NCI-H748 (cell line): ENCODE measurements at regions not wholly inside any gene's neighbourhood (a gene's known extent, or its start where the extent isn't known, plus 50 kb on each side); places are given as distances from the start of the nearest gene placed in this dataset.
"Not testable (repeated sequence)": the region's sequence is repeated elsewhere in the genome, so short reads cannot be mapped to it uniquely, and the experiment has no call there.

Experiments
- DNase-seq: peaks from one replicate; lab custom pipeline; 2025; ENCODE audit not compliant: unreplicated experiment; lab: John Stamatoyannopoulos, UW

DNA sequence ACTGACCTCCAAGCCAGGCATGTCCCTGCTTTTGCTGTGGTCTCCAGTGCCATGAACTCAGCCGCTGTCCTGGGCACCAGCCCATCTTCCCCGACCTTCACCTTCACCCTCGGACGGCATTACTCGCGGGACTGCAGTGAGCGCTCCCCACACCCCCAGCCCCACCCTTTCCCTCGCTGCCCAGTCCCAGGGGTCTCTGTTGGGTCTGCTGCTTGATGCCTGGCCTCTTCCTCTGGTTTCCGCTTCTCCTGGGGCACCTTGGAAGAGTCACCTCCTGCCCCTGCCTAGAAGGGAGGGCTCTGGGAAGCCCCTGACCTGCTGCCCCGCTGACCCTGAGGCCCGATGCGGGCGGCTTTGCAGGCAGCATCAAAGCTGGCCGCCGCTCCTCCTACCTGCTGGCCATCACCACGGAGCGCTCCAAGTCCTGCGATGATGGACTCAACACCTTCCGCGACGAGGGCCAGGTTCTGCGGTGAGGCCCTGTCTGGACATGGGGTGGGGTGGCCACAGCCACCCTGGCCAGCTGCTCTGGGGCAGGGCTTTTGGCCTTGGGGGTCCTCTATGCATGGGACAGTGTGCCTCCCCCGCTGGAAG, 102.3 kb downstream of the ZNF267 start:
- not testable (repeated sequence) for DNase-seq

DNA sequence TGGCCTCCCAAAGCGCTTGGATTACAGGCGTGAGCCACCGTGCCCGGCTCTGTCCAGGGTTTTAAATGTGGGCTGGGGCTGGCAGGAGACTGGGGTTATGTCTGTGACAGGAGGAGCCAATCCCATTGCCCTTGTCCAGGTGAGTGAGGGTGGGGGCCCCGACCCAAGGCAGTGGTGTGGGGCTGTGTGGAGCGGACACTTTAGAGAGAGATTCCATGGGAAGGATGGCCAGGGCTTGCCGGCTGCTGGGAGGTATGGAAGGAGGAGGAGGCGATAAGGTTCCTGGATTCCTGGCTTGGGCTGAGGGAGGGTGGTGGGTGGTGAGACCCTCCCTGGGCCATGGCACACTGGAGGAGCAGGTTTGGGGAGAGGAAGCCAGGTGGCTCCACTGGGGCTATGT, 104.9 kb downstream of the ZNF267 start:
- DNase-seq: not testable (repeated sequence)

DNA sequence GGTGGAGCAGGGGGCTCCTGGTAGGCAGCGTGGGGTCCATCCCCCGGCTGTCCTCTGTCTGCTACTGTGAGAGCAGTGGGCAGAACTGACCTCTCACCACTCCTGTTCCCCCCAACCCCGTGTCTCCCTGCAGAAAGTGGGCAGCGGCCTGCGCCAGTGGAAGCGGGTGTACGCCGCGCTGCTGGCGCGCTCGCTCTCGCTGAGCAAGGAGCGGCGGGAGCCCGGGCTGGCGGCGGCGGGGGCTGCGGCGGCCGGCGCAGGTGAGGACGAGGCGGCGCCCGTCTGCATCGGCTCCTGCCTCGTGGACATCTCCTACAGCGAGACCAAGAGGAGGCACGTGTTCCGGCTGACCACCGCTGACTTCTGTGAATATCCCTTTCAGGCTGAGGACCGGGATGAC, 108.1 kb downstream of the ZNF267 start:
- DNase-seq: not testable (repeated sequence)

DNA sequence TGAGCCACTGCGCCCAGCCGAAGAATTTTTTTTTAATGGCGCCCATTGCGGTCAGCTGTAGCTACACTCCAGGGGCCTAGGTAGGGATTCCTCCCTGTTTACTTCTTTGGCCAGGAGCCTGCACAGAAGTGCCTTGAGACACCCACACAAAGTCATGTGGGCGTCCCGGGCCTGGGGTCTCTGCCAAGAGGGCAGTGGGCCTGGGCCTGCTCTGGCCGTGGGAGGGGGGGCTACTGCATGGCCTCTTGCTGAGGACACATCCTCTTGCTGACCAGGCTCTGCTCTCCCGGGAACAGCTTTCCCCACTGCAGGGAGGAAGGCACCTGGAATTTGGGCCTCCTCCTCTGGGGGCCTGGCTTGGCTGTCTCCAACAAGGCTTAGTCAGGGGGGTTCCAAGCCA, 109.4 kb downstream of the ZNF267 start:
- not testable (repeated sequence) for DNase-seq

DNA sequence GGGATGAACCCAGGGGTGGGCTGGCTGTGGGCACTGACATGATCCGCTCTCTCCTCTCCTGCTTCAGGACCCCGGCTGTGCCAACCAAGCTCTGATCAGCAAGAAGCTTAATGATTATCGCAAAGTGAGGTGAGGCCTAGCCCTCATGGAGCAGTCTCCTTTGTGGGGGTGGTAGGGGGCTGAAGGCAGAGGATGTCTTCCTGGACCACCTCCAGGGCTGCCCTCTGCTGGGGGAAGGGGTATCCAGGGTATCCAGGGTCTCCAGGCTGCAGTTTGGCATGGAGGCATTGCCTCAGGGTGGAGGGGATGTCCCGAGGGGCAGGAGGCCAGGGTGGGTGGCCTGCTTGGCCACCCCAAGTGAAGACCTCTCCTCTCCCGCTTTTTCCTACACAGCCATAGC, 110.1 kb downstream of the ZNF267 start:
- not testable (repeated sequence) for DNase-seq

DNA sequence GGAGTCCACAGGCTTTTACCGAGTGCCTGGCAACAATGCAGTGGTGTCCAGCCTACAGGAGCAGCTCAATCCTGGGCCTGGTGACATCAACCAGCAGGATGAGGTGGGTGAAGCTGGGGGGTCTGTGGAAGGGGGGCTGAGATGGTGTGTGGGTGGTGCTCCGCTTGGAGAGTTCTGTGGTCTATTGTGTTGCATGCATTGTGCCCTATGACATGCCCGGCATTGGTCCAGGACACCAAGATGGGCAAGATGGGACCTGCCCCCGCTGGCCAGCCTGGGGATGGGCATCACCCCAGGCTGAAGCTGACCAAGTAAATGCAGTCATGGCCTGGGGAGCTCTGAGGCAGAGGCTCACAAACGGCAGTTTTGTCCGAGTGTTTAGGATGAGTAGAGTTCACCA, 113.3 kb downstream of the ZNF267 start:
- DNase-seq: not testable (repeated sequence)

DNA sequence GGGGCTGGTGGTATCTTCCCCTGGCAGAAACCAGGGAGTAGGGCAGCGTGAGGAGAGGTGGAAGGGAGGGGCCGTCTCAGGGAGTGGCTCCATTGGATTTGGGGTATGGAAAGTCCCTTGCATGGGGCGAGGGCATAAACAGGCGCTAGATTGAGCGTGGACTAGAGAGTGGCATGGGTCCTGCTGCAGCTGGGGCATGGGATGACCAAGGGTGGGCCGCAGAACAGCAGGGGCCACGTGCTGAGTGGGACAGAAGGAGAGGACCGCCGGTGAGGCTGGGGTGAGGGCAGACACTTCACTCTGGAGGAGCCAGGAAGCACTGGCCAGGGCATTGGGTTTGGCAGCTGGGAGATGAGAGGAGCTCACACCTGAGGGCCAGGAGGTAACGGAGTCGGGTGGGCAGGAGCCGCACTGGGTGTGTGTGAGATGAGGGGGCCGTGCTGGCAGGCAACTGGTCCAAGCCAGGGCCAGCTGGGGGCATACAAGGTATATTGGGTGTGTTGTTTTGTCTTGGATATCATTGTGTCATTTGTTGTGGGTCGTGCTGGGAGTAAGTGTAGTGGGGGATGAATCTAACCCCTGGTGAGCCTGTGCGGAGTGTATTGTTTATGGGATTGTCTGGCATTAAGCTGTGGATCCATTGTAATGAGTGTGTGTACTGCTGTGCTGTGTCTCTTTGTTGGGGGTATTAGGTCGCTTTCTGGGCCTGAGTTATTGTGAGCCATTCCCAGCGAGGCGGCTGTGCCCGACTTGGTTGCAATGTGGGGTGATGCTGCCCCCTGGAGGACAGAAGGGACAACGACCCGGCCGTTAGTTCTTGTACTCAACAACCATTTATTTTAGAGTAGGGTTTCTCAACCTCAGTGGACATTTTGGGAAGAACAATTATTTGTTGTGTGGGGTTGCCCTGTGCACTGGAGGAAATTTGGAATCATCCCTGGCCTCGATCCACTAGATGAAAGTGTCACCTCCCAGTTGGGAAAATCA, 115.3 kb downstream of the ZNF267 start:
- not testable (repeated sequence) for DNase-seq

DNA sequence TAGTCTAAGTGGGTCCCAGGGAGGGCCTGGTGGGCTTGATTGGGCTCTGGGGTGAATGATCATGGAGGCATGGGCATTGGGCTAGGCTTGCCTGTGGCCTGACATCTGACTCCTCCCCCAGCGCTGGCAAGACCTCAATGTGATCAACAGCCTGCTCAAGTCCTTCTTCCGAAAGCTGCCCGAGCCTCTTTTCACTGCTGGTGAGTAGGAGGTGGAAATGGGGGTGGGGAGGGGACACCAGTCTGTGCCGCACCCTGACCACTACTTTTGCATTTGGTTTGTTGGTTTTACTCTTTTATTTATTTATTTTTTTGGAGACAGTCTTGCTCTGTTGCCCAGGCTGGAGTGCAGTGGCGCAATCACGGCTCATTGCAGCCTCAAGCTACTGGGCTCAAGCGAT, 116.7 kb downstream of the ZNF267 start:
- DNase-seq: not testable (repeated sequence)

DNA sequence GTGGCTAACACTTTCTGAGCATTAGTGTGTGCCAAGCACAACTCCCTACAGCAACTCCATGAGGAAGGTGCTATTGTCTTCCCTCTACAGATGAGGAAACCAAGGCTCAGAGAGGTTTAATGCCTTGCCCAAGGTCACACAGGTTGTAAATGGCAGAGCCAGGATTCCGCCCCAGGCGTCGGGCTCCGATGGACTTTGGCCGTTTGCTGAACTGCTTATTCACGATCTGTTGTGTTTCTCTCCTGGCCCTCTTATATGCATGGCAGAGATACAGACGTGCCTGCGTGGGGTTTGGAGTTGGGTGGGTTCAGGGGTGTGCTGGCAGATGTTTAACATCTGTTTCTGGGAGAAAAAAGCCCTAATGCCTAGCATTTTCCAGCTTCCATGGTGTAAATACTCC, 117.4 kb downstream of the ZNF267 start:
- not testable (repeated sequence) for DNase-seq

DNA sequence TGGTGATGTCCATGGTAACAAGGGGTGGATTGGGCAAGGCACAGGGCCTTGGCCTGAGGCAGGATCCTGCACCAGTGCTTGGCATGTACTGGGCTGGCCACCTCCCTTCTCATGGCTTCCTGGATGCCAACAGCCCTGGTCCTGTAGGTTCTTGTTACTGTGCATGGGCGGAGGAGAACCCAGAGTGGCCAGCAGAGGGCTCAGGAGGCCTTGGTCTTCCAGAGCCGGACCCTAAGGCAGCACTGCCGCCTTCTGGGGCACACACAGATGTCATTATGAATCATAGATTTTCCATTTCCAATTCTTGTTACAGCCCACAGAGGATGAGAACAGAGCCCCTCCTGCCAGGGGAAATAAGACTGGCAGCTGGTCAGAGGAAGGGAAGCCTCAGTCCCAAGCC, 122.7 kb downstream of the ZNF267 start:
- not testable (repeated sequence) for DNase-seq

DNA sequence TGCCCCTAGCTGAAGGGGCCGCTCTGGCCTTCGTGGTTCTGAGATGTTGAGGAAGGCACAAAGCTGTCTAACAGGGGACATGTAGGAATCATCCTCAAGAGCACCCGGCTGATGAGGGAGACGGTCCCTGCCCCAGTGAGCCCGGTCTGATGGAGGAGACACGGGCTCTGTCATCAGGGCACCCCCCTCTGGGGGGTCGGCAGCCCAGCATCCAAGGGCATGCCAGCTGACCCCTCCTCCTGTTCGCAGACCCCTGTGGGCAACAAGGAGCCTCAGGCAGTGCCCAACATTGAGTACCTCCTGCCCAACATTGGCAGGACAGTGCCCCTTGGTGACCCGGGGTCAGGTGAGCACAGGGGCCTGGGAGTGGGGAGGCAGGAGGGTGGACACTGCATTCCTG, 128.9 kb downstream of the ZNF267 start:
- DNase-seq: not testable (repeated sequence)

DNA sequence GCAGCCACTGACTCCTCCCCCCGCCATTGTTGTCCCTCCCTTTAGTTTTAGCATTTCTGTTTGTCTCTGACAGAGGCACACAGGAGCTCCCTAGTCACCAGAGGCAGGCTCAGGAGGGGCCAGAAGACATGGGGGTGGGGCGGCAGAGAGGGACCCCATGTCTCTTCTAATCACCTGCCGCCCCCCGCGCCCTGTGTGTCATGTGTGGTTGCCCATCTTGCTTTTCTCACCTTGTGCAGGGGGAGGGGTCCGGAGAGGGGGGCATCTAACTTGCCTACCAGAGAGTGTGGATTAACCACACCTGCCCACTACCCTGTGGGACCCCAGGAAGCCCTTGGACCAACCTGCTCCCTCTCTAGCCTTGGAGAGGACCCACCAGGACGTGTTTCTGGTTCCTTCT, 130.2 kb downstream of the ZNF267 start:
- not testable (repeated sequence) for DNase-seq

DNA sequence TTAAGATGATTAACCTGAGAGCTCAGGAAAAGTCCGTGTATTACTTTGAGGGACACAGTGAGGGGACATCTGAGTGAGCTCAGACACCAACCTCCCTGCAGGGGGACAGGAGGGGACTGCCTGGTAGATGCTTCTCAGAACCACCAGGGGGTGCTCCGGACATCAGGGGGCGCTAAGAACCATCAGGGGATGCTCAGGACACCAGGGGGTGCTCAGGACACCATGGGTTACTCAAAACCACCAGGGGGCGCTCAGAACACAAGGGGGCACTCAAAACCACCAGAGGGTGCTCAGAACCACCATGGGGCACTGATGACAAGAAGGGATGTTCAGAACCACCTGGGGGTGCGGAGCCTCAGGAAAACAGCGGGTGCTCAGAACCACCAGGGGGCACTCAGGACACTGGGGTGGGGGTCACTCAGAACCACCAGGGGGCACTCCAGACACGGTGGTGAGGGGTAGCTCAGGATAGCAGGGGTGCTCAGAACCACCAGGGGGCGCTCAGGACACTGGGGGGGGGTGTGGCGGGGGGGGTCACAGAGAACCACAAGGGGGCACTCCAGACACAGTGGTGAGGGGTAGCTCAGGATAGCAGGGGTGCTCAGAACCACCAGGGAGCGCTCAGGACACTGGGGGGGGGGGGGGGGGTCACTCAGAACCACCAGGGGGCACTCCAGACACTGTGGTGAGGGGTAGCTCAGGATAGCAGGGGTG, 165.3 kb downstream of the ZNF267 start:
- not testable (repeated sequence) for DNase-seq

DNA sequence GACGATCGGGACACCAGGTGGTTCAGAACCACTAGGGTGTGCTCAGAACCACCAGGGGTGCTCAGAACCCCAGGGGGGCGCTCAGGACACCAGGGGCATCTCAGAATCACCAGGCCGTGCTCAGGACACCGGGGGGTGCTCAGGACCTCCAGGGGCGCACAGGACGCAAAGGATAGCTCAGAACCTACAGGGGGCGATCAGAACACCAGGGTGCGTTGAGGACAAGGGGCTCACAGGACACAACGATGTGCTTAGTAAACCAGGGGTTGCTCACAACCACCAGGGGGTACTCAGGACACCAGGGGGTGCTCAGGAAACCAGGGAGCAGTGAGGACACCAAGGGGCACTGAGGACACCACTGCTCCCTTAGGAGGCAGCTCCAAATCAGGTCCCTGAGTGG, 166.3 kb downstream of the ZNF267 start:
- DNase-seq: not testable (repeated sequence)

DNA sequence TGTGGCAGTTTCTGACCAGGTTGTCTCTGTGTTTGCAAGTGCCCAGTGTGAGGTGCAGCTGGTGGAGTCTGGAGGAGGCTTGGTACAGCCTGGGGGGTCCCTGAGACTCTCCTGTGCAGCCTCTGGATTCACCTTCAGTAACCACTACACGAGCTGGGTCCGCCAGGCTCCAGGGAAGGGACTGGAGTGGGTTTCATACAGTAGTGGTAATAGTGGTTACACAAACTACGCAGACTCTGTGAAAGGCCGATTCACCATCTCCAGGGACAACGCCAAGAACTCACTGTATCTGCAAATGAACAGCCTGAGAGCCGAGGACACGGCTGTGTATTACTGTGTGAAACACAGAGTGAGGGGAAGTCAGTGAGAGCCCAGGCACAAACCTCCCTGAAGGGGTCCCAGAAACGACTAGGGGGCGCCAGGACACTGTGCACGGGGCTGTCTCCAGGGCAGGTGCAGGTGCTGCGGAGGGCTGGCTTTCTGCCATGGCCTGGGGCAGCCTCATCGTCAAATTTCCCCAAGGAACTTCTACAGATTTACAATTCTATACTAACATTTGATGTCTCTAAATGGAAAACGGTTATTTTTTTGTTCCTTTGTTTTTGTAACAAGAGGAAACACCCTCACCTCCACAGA, 187.0 kb upstream of the TP53TG3D start:
- peak; percentile 23 for DNase-seq

DNA sequence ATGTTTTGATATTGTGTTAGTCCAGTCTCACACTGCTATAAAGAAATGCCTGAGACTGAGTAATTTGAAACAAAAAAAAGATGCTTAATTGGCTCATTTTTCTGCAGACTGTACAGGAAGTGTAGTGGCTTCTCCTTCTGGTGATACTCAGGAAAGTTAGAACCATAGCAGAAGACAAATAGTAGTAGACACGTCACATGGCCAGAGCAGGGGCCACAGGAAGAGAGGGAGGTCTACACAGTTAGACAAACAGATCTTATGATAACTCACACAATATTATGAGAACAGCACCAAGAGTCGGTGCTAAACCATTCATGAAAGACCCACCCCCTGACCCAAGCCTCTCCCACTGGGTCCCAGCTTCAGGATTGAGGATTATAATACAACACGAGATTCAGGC, 181.5 kb upstream of the TP53TG3D start:
- DNase-seq: not testable (repeated sequence)

DNA sequence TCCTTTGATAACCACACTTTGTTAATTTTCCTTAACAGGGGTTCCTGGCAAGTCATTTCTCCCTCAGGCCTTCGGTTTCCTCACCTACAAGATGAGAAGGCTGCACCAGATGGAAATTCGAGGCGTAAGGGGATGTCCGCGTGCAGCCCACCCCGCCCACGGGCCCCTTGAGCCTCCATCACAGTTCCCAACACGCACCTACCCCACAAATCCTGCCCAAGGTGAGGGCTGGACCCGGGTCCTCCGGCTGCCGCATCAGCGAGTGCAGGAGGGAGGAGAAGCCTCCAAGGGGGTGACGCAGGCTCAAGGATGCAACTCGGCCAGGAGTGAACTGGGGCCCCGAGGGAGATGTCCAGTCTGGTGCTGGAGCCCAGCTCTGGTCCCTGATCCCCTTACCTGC, 169.2 kb upstream of the TP53TG3D start:
- not testable (repeated sequence) for DNase-seq

DNA sequence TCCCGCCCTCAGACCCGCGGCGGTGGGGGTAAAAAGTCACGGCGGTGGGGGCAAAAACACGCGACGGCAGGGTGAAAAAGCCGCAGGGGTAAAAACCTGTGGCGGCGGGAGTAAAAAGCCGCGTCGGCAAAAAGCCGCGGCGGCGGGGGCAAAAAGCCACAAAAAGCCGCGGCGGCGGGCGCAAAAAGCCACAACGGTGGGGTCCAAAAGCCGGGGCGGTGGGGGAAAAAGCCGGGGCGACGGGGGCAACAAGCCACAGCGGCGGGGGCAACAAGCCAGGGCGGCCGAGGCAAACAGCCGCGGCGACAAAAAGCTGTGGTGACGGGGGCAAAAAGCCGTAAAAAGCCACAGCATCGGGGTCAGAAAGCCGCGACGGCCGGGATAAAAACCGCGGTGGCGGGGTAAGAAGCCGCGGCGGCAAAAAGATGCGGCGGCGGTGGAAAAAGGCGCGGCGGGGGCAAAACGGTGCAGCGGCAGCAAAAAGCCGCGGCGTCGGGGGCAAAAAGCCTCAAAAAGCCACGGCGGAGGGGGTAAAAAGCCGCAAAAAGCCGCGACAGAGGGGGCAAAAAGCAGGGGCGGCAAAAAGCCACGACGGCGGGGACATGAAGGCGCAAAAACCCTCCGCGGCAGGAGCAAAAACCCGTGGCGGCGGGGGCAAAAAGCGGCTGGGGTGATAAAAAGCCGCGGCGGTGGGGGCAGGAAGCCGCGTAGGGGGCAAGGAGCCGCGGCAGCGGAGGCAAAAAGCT, 168.3 kb upstream of the TP53TG3D start:
- not testable (repeated sequence) for DNase-seq

DNA sequence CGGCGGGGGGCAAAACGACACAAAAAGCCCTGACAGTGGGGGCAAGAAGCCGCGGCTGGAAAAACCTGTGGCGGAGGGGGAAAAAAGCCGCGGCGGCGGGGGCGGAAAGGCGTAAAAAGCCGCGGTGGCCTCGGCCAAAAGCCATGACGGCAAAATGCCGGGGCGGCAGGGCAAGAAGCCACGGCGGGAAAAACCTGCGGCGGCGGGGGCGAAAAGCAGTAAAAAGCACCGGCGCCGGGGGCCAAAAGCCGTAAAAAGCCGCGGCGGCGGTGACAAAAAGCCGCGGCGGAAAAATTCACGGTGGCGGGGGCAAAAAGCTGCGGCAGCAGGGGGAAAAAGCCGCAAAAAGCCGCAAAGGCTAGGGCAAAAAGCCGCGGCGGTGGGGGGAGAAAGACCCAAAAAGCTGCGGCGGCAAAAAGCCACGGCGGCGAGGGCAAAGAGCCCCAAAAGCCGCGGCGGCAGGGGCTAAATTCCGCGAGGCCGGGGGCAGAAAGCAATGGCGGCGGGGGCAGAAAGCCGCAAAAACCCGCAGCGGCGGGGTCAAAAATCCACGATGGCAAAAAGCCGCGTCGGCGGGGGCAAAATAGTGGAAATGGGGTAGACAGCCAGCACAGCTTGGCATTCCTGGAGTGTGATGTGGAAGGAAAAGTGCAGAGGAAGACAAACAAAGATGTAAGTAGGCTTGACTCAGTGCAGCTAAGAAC, 167.5 kb upstream of the TP53TG3D start:
- not testable (repeated sequence) for DNase-seq

DNA sequence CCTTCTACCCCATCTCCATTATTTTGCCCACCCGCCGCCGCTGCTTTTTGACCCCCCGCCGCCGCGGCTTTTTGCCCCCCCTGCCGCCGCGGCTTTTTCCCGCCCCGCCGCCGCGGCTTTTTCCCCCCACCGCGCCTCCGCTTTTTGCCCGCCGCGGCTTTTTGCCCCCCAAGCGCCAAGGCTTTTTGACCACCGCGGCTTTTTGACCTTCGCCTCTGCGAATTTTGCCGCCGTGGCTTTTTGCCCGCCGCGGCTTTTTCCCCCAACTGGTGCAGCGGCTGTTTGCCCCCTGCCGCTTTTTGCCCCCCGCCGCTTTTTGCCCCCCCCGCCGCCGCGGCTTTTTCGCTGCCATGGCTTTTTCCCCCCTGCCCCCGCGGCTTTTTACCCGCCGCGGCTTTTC, 137.5 kb upstream of the TP53TG3D start:
- peak; percentile 28 for DNase-seq
